HG03520 (cell line): ENCODE measurements at regions not wholly inside any gene's neighbourhood (a gene's known extent, or its start where the extent isn't known, plus 50 kb on each side); places are given as distances from the start of the nearest gene placed in this dataset.

Source experiments
- ATAC-seq: cut with Tn5 transposase; IDR thresholded peaks from one replicate; pipeline ENCODE4 v1.9.1; 2021; ENCODE audit warnings: mild to moderate bottlenecking, moderate library complexity; ENCODE audit not compliant: unreplicated experiment

DNA sequence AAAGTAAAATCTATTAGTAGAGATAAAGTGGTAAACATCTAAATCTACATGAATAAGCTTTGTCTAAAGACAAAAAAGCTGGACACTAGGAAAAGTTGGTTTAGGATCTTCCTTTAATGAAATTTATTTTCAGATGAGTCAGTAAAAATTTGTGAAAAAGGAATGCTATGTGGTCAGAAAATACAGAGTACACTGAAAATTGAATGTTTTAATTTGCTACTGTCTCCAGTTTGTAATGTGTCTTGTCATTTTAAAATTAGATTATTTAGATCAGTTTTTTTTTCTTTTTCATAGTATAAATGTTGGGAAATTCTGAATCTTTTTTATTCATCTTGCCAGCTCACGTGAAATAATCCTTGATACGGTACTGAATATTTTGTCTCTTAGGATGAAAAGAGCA, 56.9 kb downstream of the SLITRK6 start:
- ATAC-seq, result no peak

DNA sequence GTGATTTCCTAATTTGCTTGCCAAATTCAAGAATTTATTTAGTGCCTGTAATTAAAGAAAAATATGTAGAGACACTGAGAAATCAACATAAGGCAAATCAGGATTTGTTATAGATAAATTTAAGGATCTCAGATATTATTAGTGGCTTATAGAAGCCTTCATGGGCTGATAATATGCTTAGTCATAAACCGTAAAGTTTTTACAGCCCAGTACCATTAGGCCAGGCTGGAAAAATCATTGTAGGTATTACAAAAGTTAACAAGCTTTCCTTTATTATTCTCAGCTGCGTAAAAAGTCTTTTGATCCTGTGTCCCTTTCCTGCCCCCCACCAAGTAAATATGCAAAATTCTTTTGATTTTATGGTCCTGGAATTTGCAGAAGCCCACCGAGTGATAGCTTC, 58.2 kb downstream of the SLITRK6 start:
- no peak for ATAC-seq

DNA sequence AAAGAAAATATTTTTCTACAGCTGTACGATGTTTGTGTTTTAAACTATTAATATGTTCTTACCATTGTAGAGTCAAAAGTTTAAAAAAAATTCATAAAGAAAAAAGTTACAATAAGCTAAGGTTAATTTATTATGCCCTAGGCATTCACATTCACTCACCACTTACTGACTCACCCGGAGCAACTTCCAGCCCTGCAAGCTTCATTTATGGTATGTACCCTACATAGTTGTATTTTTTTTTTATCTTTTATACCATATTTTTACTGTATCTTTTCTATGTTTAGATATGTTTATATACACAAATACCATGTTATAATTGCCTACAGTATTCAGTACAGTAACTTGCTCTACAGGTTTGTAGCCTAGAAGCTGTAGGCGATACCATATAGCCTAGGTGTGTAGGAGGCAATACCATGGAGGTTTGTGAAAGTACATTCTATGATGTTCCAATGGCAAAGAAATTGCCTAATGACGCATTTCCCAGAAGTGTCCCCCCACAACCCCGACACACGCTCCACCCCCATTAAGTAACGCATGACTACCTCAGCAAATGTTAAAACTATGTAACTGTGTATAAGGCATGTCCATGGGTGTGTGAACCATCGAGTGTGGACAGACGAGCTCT, 60.4 kb downstream of the SLITRK6 start:
- ATAC-seq, result no peak

DNA sequence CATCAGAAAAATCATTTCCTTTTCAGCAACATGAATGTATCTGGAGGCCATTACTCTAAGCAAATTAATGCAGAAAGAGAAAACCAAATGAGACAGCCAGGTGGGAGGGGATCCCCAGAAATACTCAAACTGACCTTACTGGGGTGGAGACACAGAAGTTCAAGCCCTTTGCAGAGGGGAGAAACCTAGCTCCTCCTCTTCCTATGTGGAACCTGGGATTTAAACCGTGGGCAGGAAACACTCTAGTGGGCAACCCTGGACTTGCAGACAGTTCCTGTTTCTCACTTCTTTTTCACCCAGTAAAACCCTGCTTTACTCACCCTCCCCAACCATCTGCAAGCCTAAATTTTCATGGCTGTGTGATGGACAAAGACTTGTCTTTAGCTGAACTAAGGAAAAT, 61.3 kb downstream of the SLITRK6 start:
- no peak for ATAC-seq

DNA sequence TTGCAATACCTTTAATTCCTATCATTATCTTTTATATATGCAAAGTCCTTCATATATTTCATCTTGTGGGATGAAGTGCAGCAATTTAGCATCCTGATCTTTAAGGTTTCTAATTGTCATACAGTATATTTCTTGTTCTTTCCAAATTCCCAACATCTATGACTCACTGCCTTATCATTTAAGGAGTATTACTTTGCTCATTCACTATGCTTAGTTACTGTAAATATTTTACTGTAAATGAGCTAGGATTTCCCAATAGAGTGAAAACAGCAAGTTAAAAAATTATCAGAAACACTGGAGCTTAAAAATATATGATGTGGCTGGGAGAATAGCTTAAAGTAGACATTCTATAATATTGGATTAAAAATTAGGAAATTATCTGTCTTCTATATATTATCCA, 69.9 kb downstream of the SLITRK6 start:
- ATAC-seq, result no peak

DNA sequence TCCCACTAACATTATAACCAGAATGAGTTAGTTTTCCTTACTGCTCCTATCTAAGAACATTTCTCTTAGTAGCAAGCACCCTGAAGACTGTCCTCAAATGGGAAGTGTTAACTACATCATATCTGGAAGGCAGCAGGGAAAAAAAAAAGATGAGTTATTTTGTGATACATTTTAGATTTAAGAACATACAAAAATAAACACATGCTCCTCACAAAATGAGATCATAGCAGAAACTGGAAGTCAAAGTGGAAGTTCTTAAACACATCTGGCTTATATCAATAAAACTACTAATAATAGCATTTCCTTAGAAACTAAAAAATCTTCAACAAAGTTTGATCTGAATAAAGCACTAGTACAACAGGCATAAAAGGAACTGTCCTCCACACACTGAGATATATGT, 70.4 kb downstream of the SLITRK6 start:
- ATAC-seq, result no peak

DNA sequence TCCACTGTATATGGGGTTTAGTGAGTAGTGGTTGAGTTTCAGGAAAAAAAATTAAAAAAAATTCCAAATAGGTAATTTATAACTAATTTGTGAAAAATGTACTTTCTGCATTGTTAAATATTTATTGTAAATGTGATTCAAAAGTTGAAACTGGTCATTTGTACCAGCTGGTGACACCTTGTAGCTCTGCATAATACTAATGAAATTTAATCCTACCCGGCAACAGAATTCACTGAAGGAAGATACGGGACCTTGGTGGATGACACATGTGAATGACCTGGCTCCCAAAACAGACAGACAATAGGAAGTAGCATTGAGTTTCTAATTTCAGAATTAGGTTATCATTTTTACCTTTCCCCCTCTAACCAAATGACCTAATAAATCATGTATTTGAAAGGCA, 73.8 kb downstream of the SLITRK6 start:
- ATAC-seq, result no peak

DNA sequence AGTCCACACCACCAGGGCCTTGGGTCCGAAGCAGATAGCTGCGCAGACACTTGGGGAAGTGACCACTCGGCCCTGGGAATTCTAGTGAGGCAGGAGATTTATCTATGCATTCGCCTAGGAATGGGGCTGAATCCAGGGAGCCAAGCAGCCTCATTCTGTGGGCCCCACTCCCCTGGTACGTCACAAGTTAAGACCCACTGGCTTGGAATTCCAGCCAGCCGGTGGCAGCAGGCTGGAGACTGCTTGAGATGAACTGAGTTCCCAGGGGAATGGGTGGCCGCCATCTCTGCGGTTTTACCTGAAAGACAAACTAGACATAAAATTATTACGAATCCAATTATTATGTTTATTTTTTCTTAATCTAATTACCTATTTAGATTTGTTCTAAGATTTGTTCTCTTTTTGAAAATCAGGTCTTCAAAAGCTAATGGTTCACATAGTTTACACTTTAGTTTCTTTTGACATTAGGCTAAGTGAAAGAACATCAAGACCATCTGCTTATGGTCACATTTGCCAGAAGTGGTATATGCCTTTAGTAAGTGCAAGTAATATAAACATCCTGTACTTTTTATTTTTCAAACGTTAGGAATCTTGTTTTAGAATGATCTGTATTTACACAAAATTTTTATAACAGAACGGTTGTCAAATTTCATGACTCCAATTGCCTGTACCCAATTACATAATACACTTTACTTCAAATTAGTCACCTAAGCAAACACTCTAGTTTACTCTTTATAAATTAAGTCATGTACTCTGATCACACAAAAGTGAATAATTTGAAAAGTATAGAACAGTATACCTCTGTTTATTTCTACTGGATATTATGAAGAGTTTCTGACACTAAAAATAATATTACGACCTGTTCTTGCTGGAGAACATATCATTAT, 74.4 kb downstream of the SLITRK6 start:
- ATAC-seq, result no peak

DNA sequence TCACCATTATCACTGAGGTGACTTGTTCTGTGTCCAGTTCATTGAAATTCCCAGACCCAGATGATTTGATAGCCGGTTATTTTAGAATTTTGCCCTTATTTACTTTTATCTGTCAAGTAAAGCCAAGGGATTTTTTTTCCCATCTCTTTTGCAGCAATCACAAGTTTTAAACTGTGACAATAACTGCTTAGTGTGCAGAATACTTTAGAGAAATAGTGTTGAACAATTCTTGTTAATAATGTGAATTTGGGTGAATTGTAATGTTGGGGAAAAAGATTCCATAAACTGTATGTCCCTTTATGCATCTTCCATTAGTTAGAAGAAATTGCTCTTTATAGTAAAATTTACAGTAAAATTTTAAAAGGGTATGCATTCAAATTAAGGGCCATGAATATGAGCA, 79.5 kb downstream of the SLITRK6 start:
- ATAC-seq, result no peak

DNA sequence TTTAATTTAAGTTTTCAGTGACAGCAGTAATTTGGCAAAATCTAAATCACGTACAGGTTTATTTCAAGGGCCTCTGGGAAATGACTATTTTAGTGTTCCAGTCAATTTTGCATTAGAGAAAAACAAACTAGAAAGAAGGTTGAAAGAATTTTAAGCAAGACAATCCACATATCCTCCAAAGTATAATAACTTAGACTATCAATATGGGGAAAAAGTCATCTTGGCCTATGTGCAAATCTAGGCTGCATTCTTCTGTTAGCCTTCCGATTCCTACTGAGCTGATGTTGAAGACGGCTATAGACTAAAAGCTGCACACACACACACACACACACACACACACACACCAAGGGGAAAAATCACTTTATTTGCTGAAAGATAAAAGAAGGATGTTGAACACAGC, 81.3 kb downstream of the SLITRK6 start:
- ATAC-seq, result no peak

DNA sequence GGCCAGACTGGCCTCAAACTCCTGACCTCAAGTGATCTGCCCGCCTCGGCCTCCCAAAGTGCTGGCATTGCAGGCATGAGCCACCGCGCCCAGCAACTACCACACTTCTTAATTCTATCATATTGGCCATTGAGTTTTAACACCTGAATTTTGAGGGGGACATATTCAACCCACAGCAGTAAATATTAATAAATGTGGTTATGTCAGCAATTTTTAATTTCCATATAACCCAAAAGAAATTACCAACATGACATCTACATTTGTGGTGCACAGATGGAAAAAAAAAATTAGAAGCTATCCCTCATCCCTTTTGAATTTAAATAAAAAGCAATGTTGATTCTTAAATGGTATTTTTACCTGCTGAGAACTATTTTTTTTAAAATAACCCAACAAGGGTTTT, 88.7 kb downstream of the SLITRK6 start:
- ATAC-seq, result no peak

DNA sequence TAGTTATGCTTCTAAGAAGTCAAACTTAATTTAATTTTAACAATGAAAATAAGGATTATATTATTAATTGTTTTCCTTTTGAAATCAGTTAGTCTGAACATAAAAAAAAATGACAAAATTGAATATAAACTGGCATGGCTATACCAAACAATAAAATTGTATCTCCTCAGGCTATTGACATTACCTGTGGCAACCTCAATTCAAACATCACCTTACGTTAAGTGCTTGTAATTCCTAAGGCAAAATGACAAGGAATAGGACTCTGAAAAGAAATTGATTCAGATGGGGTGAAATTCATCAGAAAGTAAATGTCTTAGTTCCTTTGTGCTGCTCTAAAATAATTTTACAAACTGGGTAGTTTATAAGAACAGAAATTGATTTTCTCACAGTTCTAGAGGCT, 89.5 kb downstream of the SLITRK6 start:
- ATAC-seq, result no peak

DNA sequence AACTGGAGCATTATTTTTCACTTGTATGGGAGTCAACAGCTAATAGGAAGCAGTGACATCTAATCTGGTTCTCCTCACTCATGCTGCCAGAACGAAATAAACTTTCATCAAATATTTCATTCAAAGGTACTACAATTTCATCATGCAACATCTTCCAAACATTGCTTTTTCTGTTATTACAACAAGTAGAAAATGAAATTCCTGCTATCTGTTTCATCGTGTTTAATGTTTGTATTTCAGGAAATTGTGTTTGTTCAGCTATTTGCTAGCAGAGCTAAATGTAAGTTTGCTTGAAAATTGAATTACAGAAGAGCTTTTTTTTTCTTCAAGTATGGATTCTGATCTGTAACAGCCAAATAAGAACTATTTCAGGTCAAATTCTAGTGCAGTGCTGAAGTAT, 90.1 kb downstream of the SLITRK6 start:
- no peak for ATAC-seq

DNA sequence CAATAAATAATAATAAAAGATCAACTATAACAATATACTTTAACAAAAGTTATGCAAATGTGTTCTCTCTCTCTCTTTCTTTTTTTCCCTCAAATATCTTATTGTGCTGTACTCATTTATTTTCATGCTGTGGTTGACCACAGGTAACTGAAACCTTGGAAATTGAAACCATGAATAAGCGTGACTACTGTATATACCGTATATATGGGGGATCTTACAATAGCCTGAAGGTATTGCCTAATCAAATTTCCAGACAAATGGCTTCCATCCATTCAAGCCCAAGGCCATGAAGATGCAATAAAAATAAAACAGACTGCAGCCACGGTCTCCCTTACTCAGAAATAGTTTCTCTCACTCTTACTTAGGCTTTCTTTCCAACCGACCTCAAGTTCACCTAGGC, 98.3 kb downstream of the SLITRK6 start:
- ATAC-seq, result no peak

DNA sequence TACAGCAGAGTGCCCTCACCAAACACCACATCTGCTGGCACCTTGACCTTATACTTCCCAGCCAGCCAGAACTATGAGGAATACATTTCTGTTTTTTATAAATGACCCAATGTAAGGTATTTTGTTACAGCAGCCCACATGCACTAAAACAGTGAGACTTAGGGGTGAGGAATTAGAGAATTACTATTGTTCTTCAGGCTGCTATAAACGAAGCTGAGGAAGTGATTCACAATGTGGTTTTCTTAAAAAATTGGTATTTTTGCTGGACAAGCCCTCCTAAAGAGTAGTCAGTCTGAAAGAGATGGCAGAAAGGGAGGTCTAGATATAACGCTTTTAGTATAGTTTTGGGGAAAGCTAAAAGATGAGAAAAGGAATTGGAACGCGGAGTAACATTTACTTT, 101.0 kb downstream of the SLITRK6 start:
- ATAC-seq, result no peak

DNA sequence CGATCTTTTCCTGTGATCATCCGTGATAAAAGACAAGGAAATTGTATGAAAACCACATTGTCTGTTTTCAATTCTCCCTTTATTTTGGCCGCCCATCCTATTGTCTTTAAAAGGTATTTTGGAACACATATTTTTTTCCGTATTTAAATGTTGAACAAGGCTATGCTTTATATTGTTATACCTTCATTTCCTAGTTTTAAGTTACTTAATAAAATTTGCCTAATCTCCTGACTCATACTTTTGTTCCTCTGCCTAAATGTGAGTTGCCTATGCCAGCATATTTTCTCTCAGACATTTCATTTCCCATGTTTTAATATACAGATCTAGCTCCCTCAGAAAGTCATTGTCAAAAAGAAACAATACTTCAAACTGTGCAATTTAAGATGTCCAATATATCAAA, 104.2 kb downstream of the SLITRK6 start:
- ATAC-seq, result no peak

DNA sequence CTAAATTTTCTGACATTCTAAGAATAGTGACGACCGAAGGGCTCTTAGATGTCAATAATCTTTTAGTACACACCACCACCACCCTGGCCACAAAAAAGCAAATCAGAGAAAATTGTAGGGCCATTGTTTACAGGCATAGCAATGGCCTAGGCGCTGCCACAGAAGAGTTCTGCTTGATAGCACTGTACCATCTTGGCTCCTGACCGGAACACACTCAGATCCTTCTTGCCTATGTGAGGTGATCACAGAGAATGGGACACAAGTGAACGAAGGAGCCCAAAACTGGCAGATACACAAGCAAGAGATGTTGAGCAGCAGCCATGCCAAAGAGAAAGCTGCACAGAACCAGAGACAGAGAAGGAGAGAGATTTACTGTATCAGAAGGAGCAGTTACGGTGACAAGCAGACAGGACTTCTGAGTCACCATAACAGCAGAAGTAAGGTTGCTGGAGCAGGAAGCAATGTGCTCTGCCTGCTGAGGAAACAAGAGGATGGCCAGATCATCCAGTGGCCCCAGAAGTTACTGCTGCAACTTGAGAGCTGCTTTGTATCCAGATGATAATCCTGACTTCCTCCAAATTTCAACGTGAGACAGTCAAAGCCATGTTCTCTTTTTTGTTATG, 105.2 kb downstream of the SLITRK6 start:
- no peak for ATAC-seq

DNA sequence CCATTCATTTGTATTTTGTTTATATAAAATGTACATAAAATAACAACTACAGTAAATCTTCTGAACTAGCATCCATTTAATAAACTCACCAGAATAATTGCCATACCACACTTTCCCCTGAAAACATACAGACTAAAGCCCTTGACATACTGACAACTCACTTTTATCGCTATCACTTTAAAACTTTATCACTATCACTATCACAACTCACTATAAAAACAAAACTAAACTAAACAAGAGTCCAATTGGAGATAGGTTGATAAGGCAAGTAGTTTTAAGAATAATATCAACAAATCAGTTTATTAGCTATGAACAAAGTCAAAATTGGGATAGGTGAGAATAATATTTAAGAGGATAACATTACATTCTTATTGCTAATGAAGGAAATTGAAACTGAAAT, 108.9 kb downstream of the SLITRK6 start:
- ATAC-seq, result no peak

DNA sequence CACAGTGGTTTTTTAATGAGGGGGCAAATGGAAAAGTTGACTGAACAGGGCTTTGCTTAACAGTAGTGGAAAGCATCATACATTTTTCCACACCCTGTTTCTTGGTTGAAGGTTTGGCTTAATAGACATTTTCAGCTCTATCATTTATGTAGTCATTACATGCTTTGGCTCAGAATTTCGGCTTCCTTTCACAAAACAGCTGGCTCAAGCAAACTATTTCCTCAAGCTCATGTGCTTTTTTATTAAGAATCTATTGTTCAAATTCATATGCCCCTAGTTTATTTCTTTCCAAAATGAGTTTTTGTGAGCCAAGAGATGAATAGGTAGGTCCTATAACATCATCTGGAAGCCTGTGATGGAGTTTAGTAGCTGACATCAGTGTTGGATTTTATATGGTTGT, 113.8 kb downstream of the SLITRK6 start:
- ATAC-seq, result no peak

DNA sequence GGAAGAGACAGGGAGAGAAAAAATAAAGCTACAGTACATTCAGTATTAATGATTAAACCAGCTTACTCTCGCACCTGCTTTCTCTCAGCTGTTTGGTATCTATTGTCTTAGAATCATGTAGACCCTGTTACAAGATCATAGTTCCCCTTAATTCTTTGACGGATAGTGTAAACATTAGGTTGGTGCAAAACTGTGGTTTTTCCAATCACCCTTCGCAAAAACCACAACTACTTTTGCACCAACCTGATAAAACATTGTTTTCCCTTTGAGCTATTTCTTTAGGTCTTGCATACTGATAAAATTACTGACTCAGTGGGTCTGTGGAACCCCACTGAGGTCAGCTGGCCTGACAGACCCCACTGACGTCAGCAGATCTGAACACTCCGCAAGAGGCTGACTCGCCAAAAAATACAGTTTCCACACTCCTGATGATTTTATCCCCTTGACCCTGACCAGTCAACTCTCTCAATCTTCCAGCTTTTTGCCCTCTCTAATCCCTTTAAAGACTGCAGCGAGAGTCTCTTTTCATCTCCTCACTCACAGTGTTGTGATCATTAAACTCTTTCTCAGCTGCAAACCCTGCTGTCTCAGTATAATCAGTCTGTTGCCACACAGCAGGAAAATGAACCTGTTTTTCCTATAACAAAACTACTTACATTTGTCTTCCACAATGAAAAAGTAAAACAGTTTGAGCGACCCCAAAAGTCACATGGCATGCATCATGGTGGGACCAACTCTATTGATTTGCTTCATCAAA, 123.9 kb downstream of the SLITRK6 start:
- ATAC-seq, result no peak

DNA sequence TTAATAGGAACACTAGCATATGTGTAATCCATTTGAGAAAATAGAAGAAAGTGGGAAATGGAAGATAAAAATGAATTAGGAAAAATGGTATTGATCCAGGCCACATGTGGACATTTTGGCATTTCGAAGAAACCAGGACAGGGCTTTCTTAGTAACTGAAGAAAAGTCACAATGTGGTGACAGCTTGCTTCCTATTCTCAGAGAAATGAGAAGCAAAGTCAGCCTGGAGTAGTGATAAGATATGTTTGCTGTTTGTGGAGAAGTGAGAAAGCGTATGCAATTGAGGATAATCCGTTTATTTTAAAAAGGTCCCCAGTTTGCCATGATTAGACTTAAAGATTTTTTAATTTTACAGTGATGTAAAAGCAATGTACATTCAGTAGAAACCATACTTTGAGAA, 127.9 kb downstream of the SLITRK6 start:
- no peak for ATAC-seq
